Kidney epithelial cell (primary cell): ENCODE measurements at regions not wholly inside any gene's neighbourhood (a gene's known extent, or its start where the extent isn't known, plus 50 kb on each side); places are given as distances from the start of the nearest gene placed in this dataset.

Experiments used
- DNase-seq: peaks from one replicate; pipeline ENCODE4 v3.0.0-alpha.2; 2010; ENCODE audit warnings: low read depth
- H3K27me3 ChIP-seq: 2 replicates; pipeline ENCODE4 v1.6.0; 2011; ENCODE audit warnings: low read length; ENCODE audit not compliant: control insufficient read depth, insufficient read depth
- H3K36me3 ChIP-seq: 2 replicates; pipeline ENCODE4 v1.5.1; 2011; ENCODE audit warnings: low read length; ENCODE audit not compliant: control insufficient read depth, insufficient read depth
- H3K4me3 ChIP-seq: 2 replicates; pipeline ENCODE4 v1.5.1; 2011; ENCODE audit warnings: low read depth, mild to moderate bottlenecking, control low read depth, low read length
- CTCF ChIP-seq: IDR thresholded peaks from 2 replicates; pipeline ENCODE4 v1.5.1; 2011; ENCODE audit warnings: mild to moderate bottlenecking, moderate library complexity, low read length, control low read depth, inconsistent platforms; ENCODE audit not compliant: insufficient read depth, poor library complexity, severe bottlenecking

GRCh38 chr6:145506136-145506535, 229.2 kb downstream of the EPM2A start:
- DNase-seq: no peak
- Histone ChIP-seq H3K27me3 (no peaks in the 10 kb centered on the region), H3K4me3 (no peak overlapping the region), H3K36me3 (no peaks in the 10 kb centered on the region)
- no peak for TF ChIP-seq CTCF

- no peaks in the 10 kb centered on the region for H3K36me3 ChIP-seq
- no peak for DNase-seq
Observed at GRCh38 chr6:145506565-145506964, 228.8 kb downstream of the EPM2A start.

GRCh38 chr6:145507239-145507638, 228.1 kb downstream of the EPM2A start:
- DNase-seq: no peak
- H3K27me3 ChIP-seq: no peaks in the 10 kb centered on the region
- H3K36me3 ChIP-seq: no peaks in the 10 kb centered on the region
- no peak for TF ChIP-seq CTCF
- H3K4me3 ChIP-seq: no peak overlapping the region

More at GRCh38 chr6:145506565-145506964, 228.8 kb downstream of the EPM2A start:
- no peak for TF ChIP-seq CTCF
- no peak overlapping the region for H3K4me3 ChIP-seq
- no peaks in the 10 kb centered on the region for H3K27me3 ChIP-seq

GRCh38 chr6:145508107-145508506, 227.2 kb downstream of the EPM2A start:
- DNase-seq: no peak
- Histone ChIP-seq H3K36me3 (no peaks in the 10 kb centered on the region), H3K4me3 (no peak overlapping the region), H3K27me3 (no peaks in the 10 kb centered on the region)
- peak; percentile 16 for TF ChIP-seq CTCF

GRCh38 chr6:145517492-145517891, 217.8 kb downstream of the EPM2A start:
- Histone ChIP-seq H3K27me3 (no peaks in the 10 kb centered on the region), H3K4me3 (no peak overlapping the region), H3K36me3 (no peaks in the 10 kb centered on the region)
- DNase-seq: no peak
- TF ChIP-seq CTCF: no peak

GRCh38 chr6:145525038-145525437, 210.3 kb downstream of the EPM2A start:
- TF ChIP-seq CTCF: no peak
- no peak for DNase-seq
- Histone ChIP-seq H3K27me3 (no peaks in the 10 kb centered on the region), H3K4me3 (no peak overlapping the region), H3K36me3 (no peaks in the 10 kb centered on the region)
